GM21717 (cell line): ENCODE measurements at regions not wholly inside any gene's neighbourhood (a gene's known extent, or its start where the extent isn't known, plus 50 kb on each side); places are given as distances from the start of the nearest gene placed in this dataset.
"Not testable (repeated sequence)": the region's sequence is repeated elsewhere in the genome, so short reads cannot be mapped to it uniquely, and the experiment has no call there.

Experiments
- ATAC-seq: cut with Tn5 transposase; IDR thresholded peaks from one replicate; pipeline ENCODE4 v1.9.1; 2021; ENCODE audit warnings: mild to moderate bottlenecking, moderate library complexity; ENCODE audit not compliant: unreplicated experiment

DNA sequence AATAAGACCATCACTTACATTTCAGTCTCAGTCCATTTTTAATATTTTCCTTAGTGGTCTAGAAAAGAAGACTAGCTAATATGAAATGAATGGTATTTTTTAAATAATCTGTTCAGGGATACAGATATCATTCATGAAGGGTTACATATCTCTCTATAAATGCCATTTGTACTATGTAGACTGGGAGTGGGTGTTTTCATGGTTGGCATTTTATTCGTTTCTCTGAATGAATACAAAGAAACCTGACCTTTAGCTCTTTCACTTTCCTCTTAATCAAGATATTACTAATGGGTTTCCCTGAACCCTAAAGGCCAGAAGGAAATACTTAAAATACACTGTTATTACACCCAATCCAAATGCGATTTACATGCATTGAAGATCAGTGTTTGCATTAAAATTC lies 788.9 kb downstream of the TBC1D32 start:
- ATAC-seq = no peak

DNA sequence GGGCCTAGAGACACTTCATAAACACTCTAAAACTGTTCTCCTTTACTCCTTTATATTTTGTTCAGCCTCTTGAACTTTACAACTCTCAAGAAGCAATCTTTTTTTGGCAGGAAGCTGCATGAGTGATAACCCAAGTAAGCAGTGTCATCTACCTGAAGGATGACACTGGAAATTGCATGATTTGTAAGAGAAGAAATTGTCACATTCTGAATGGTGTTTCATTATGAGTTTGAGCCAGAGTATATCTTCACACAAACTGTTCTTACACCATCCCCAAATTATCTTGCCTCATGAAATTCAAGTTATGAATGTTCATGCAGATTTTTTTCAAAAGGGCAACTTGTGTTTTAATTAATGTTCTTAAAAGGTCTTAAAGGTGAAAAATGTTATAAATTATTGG lies 799.3 kb downstream of the TBC1D32 start:
- ATAC-seq = no peak

DNA sequence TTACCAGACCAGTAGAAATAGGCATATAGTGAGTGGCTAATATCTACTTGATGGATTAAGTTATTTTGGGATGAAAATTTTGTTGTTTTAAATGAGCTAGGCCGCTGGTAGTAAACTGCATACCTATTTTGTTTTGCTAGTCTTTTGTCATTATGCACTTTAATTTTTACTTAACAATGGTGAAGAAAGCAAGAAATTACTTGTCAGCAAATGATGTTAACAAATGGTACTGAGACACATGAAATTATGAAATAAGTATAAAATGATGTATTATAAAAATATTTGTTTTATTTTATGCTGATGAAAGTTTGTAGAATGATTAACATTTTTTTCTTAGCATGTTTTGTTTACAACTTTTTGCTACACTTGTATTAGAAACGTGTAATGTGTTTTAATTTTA lies 807.7 kb downstream of the TBC1D32 start:
- ATAC-seq = no peak

DNA sequence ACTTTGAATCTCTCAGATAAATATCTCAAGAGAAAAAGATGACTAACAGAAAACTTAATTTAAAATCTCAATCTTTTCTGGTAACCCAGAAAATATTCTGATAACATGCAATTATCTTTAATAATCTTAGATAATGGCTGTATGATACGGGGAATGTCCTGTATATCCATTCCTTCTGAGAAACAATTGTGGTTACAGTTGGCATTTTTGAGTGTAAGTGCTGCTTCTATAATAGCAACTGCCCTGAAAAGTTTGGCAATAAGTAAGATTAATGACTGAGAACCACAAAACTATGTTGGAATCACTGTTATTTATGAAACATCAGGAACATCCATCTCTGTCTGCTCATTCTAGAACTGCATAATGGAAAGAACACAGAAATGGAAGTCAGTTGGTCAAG lies 819.7 kb downstream of the TBC1D32 start:
- ATAC-seq = no peak

DNA sequence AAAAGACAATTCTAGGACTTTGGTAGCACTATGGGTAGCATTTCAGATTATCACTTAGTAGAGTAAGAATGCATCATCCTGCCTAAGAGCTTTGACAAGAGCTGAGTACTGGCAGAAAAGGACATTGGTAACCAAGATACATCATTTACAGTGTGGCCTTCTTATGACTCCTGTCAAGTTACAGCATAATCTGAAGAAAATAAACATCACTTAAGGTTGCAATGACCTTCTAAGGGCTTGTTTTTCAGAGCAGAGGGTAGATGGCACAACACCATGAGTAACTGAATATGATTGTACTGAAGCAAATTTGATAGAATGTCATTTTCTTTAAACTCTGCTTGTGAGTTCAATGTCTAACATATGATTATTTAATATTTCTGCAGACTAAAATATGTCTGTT lies 822.6 kb downstream of the TBC1D32 start:
- ATAC-seq = no peak

DNA sequence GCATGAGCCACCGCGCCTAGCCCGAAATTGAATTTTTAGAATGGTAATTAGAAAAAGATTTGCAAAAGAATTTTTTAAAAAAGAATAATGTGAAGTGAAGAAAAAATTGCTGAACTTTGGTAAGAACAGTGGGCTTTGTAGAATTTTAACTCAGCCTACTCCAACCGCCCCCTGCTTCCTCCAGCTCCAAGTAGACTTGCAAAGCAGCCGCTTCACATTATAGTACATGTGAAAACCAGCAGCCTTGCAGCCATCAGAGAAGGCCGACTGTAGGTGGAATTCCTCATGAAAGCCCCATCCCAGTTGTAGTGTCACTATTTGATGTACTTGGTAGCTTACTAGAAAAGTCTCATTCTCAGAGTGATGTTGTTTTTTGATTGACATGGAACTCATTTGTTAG lies 835.6 kb downstream of the TBC1D32 start:
- ATAC-seq = no peak

DNA sequence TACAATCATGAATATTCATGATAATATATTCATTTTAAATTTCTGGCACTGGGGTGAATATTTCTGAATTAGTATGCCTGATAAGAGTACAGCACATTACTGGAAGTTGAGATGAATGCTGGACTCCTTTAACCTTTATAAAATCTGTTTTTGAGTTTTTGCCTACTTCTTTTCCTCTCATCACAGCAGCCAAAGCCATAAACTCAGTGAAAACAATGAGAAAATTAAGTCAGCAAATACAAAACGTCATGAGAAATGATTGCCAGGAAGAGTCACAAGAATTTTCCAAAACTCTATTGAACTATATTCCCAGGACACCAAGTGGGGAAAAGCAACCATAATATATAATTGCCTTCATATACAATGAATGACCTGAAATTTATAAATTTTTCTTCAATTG lies 837.6 kb downstream of the TBC1D32 start:
- no peak for ATAC-seq

DNA sequence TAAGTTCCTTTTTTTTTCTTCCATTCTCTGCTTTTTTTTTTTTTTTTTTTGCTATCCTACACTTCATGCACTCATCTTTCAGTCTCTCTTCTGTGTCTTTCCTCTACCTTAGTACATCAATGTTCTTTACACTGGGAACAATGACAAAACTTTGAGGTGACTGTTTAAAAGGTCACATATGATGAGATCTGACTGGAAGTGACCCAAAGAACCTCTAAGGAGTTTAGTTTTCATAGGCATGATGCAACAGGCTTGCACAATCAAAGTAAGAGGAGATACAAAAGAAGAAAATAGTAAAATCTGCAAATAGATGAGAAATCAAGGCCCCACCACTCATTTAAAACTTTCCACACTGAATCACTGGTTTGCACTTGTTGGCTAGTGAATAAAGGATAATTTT lies 840.8 kb downstream of the TBC1D32 start:
- no peak for ATAC-seq

DNA sequence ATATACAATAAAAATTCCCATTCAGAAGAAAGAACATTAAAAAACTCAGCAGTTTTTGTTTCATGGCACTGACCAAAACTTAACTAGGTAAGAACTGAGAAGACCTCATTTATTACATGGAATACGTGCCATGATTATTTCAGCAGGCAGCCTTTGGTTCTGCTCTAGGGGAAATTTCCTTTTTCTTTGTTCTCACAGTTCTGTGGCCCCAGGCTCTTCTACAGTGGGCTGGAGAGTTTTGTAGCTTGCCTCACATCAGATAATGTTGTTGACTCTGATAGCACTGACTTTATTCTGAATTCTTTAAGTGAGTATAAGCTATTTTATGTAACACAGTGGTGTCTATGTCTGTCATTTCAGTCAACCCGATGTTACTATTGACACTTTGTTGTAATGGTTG lies 844.3 kb downstream of the TBC1D32 start:
- ATAC-seq = no peak

DNA sequence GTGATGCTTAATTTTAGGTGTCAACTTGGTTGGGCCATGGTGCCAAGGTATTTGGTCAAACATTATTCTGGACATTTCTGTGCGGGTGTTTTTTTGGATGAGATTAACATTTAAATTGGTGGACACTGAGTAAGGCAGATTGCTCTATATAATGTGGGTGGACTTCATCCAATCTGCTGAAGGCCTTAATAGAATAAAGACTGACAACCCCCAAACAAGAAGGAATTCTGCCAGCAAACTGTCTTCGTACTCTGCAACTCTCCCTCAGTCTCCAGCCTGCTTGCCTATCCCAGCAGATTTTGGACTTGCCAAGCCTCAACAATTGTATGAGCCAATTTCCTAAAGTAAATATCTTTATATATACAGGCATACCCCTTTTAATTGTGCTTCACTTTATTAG lies 850.1 kb downstream of the TBC1D32 start:
- no peak for ATAC-seq

DNA sequence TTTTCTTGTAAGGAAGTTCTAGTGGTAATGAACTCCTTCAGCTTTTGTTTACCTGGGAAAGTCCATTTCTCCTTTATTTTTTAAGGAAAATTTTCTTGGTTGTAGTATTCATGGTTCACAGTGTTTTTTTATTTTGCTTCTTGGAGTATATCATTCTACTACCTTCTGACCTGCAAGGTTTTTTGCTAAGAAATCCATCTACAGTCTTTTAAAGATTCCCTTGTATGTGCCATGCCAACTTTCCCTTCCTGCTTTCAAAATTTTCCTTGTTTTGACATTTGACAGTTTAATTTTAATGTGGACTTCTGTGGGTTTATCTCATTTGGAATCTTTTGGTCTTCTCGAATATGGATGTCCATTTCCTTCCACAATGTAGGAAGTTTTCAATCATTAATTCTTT lies 855.6 kb downstream of the TBC1D32 start:
- ATAC-seq = no peak

DNA sequence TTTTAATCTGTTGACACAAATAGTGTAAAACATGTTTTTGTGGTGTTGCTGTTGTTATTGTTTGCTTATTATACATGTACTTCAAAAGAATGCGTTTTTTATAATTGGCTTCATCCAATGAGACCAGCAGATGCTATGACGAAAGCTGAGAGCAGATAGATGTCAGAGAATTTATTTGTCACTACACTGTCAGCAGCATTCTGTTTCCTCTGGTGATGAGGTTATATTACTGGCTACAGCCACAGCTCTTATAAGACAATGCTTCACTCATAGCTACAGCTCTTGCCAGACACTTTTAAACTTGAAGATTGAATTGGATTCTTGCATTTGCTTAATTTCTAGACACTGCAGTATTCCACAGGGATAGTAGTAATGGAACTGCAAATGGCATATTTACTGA lies 860.5 kb downstream of the TBC1D32 start:
- ATAC-seq = no peak

DNA sequence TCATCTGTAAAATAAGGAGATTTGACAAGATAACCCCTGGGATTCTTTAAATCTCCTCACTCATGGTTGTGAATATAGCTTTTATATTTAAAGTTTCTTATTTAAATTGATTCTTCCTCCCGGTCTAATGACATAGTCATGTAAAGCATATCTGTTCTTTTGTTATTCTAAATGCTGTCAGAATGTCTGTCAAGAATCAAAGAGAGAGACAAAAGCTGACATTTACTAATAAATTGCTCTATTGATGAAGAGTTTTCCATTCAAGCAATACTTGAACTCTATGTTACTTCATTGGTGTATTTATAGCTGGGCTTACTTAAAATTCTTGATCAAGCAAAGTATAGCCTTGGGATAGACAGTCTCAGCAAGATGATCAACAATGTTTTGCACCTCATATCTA lies 865.8 kb downstream of the TBC1D32 start:
- ATAC-seq = no peak

DNA sequence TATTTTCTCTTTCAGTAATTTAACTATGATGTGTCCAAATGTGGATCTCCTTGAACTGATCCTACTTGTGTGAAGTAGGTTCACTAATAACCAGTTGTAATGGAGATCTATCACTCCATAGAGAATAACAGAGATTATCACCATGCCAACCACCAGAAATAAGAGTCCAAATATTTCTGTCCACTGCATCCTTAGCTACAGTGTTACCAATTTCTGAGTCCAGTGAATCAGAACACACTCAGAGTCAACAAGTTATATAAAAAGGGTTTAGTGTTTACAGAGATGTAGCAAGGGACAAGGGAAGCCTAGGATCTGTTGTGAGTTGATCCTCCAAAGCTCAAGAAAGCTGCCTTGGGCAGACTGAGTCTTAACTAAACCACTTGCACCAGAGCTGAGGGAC lies 882.8 kb downstream of the TBC1D32 start:
- ATAC-seq = no peak

DNA sequence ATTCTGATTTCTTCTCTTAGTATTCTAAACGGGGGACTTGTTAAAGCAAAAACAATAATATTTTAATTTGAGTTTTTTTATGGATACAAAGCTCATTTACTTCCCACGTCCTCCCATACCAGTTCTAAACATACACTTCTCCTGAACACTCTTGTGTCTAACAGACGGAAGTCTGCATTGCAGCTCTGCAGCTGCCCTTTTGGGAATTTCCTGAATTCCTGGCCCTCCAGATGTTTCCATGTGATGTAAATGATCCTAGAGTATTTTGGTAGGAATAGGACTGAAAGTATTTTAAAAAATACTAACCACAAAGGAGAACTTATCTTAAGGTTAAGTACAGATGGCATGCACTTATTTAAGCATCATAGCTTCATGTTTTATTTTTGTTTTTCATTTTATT lies 886.7 kb downstream of the TBC1D32 start:
- no peak for ATAC-seq

DNA sequence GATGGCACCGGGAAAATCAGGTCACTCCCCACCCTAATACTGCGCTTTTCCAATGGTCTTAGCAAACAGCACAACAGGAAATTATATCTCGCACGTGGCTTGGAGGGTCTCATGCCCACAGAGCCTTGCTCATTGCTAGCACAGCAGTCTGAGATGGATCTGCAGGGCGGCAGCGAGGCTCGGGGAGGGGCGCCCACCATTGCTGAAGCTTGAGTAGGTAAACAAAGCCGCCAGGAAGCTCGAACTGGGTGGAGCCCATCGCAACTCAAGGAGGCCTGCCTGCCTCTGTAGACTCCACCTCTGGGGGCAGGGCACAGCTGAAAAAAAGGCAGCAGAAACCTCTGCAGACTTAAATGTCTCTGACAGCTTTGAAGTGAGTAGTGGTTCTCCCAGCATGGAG lies 901.4 kb downstream of the TBC1D32 start:
- ATAC-seq = not testable (repeated sequence)

DNA sequence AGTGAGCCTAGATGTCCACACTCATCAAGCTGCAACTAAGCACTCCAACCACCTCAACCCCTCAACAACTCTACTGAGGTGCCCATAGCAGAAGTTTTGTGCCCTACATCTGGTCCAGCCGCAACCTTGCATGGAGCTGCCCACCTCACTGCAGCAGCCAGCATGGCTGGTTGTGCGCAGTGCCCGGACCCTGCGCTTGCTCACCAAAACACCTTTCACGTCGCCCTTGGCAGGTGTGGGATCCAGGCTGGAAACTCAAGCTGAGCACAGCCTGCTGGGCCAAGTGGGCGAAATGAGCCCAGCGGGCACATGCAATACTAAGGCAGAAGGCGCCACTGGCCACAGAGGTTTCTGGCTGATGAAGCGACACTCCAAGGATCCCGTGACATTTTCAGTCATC lies 902.4 kb downstream of the TBC1D32 start:
- no peak for ATAC-seq

DNA sequence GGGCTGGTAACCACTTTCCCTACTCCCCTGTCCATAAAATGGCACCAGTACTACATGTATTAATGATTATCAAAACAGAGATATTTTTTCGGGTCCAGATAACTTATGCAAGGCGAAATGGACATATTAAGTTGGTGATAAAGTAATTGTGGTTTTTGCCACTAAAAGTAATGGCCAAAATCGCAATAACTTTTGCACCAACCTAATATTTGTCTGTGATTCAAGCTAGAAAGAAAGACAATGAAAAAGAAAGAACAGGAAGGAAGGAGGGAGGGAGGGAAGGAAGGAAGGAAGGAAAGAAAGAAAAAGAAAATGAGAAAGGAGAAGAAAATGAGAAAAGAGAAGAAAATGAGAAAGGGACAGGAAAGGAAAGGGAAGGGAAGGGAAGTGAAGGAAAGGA lies 922.9 kb downstream of the TBC1D32 start:
- no peak for ATAC-seq

DNA sequence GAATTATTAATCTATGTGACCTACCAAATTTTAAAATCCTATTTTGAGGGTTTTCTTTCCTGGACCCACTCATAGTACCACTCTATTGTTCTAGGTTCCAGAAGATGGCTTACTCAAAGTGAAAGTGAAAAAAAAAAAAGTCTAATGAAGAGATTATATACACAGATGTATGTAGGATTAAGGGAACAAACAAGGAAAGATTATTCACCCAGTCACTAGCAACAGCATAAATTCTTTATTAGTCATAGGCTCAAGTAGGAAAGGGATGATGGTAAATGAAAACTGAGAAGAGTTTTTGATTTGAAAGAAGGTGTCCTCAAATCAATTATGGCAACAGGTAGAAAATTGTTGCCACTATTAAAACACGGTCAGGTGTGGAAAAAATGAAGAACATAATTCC lies 923.7 kb downstream of the TBC1D32 start:
- no peak for ATAC-seq

DNA sequence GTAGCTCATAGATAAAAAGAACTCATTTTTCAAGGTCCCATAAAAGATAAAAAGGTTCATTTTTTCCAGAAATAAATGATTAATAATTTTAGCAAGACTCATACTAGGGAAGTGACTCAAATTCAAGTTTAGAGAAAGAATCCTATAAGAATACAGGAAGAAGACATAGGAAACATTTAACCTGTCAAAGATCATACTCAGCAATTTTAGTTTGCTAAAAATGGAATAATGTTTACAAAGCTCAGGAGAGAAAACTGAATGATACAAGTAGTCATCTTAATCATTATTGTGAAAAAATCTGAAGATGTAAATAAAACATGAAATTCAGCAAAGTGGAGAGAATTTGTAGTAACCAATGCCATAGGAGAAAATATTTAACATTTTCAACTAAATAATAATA lies 926.6 kb downstream of the TBC1D32 start:
- no peak for ATAC-seq

DNA sequence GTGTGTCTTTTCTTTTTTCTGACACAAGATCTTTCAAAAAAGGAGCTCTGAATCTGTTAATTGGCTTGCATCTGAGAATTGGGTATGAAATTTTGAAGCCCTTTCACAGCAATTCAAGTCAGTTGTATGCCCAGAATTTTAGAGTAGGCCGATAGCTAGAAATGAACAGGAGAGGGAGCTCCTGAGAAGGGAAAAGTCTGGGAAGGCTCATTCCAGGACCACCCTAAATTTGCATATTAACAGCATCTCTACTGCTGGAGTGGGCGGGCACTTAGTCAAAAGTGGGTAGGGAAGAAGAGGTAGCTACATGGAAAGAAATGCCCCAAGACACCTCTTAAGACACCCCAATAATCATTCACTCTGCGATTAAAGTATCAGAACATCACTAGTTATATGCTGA lies 928.3 kb downstream of the TBC1D32 start:
- ATAC-seq = no peak

DNA sequence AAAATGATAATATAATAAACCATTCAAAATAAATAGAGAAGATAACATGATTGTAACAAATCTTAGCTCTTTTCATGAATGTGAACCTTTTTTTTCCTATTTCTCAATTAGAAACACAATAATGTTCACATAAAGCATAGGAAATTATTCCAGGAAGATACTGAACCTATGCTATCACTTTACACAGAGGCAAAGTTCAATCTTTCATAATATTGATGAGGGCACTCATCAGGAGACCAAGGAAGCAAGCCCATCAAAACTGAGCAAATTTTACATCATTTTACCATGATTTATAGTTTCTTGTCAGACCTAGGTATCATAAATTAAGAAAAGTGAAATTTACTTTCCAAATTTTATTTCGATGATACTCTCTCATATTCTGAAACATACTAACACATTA lies 938.5 kb downstream of the TBC1D32 start:
- no peak for ATAC-seq

DNA sequence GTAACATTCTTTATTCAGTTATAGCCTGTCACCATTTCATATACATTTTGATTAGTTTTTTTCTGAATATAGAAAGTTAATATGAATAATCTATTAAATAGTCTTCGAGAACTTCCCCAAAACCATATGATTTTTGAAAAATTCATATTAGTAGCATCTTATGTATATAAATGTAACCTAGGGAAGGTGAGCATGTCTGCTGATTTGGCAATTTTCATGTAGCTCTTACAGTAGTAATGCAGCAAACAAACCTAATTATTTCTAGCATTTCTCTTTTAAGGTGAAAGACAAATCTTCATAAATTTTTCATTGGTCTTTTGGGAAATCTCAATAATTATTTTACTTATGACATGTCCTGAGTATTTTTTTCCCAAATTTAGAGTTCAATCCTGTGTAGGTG lies 939.0 kb downstream of the TBC1D32 start:
- no peak for ATAC-seq

DNA sequence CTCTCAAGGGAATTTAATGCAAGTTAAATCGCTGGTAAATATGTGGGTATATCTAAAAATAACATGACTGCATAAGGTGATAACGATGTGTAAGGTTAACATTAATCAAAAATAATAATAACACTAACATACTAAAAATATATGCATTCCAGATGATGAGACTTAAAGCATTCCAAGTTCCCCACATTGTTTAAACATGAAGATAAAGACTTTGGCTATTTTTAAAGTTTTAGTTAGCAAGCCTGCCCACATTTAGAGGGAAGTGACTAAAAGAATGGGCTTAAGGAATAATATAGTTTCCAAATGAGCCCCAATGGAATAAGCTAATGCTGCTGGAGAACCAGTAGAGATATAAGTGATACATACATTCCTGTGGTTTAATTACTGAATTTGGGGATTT lies 941.3 kb downstream of the TBC1D32 start:
- no peak for ATAC-seq
